ENCODE measurements at regions not wholly inside any gene's neighbourhood (a gene's known extent, or its start where the extent isn't known, plus 50 kb on each side); places are given as distances from the start of the nearest gene placed in this dataset.

GRCh38 chr9:95784318-95784717 is 91.2 kb upstream of the ERCC6L2 start:
- intact Hi-C loops (cut with micrococcal nuclease): no loop called here
- no peak overlapping the region for H3K9ac ChIP-seq (ENCODE audit: low read length)
- H3K27ac ChIP-seq (ENCODE audit: low read depth, low read length): no peak overlapping the region
- H3K79me2 ChIP-seq (ENCODE audit: insufficient read depth, low read length): no peaks in the 10 kb centered on the region
- ATAC-seq: no peak
- no peaks in the 10 kb centered on the region for H4K20me1 ChIP-seq (ENCODE audit: insufficient read depth)
- RAD21 ChIA-PET (ENCODE audit: low non-redundant PET in 1 of 2, low total read pairs in 2 of 2, uncharacterized antibody in 2 of 2, unreplicated experiment in 2 of 2): no interaction called here
- CTCF ChIA-PET: no interaction called here
- no peaks in the 10 kb centered on the region for H3K9me3 ChIP-seq (ENCODE audit: control insufficient read depth in 1 of 2, insufficient read depth in 1 of 2, low read depth in 1 of 2, low read length in 2 of 2)
- H3K4me1 ChIP-seq (ENCODE audit: control insufficient read depth in 1 of 2, insufficient read depth in 2 of 2, low read length in 2 of 2): no peaks in the 10 kb centered on the region
- POLR2A ChIA-PET: no interaction called here
- no peak for DNase-seq (ENCODE audit: low read depth, low spot score)
- BruUV-seq (replicated peaks): no TSS peak
- no peak overlapping the region for H2AFZ ChIP-seq (ENCODE audit: low read depth, low read length, poor library complexity, severe bottlenecking)
- H3K27me3 ChIP-seq (ENCODE audit: insufficient read depth, low read length): no peaks in the 10 kb centered on the region
- no peaks in the 10 kb centered on the region for H3K9me2 ChIP-seq (ENCODE audit: insufficient read depth)
- no peak overlapping the region for H3K4me3 ChIP-seq (replicated peaks in 1 of 2; ENCODE audit: low read depth in 1 of 2, low read length in 2 of 2)
- TF ChIP-seq CTCF (IDR thresholded peaks at IDR 0.05 in 2 of 3, conservative IDR thresholded peaks at IDR 0.05 in 1 of 3; ENCODE audit: borderline replicate concordance in 1 of 3, insufficient read depth in 1 of 3, low read depth in 2 of 3, low read length in 2 of 3) (no peak), ZNF274 (IDR thresholded peaks at IDR 0.05; ENCODE audit: low read depth, low read length) (no peak), EGR1 (IDR thresholded peaks at IDR 0.05; ENCODE audit: low read depth) (no peak), ZBTB33 (IDR thresholded peaks at IDR 0.05; ENCODE audit: extremely low read depth, insufficient replicate concordance, low read length) (no peak), SIN3A (IDR thresholded peaks at IDR 0.05; ENCODE audit: low read depth) (no peak), TCF7L2 (IDR thresholded peaks at IDR 0.05; ENCODE audit: borderline replicate concordance, extremely low read depth, insufficient read depth, insufficient read length) (no peak), POLR2A (IDR thresholded peaks at IDR 0.05; ENCODE audit: borderline replicate concordance, extremely low read depth, insufficient read depth, insufficient read length) (no peak), EZH2 (IDR thresholded peaks at IDR 0.05) (no peak), SP1 (IDR thresholded peaks at IDR 0.05; ENCODE audit: low read depth) (no peak), JUND (IDR thresholded peaks at IDR 0.05) (no peak), ATF3 (IDR thresholded peaks at IDR 0.05) (no peak), ZFX (IDR thresholded peaks at IDR 0.05) (no peak), EZH2phosphoT487 (IDR thresholded peaks at IDR 0.05; ENCODE audit: borderline replicate concordance) (no peak), CEBPB (IDR thresholded peaks at IDR 0.05; ENCODE audit: low read depth) (no peak)
- TF ChIP-seq, protein P1, sequence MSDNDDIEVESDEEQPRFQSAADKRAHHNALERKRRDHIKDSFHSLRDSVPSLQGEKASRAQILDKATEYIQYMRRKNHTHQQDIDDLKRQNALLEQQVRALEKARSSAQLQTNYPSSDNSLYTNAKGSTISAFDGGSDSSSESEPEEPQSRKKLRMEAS (IDR thresholded peaks at IDR 0.05): no peak
- H3K36me3 ChIP-seq (ENCODE audit: control insufficient read depth in 1 of 2, insufficient read depth in 2 of 2, low read length in 2 of 2): no peaks in the 10 kb centered on the region
- H3K4me2 ChIP-seq (ENCODE audit: low read length): no peak overlapping the region
